ENCODE measurements at regions not wholly inside any gene's neighbourhood (a gene's known extent, or its start where the extent isn't known, plus 50 kb on each side); places are given as distances from the start of the nearest gene placed in this dataset.

GRCh38 chr2:239580199-239580527 lies 179.3 kb upstream of the HDAC4 start:
- DNase-seq = no peak

GRCh38 chr2:239579524-239580198 lies 178.8 kb upstream of the HDAC4 start:
- no peak for DNase-seq

GRCh38 chr2:239579081-239579480 lies 178.3 kb upstream of the HDAC4 start:
- DNase-seq = no peak

GRCh38 chr2:239578381-239578780 lies 177.6 kb upstream of the HDAC4 start:
- no peak for DNase-seq

GRCh38 chr2:239577935-239578334 lies 177.1 kb upstream of the HDAC4 start:
- DNase-seq = no peak

- no peak for DNase-seq
Observed at GRCh38 chr2:239576784-239577685, 176.2 kb upstream of the HDAC4 start.

GRCh38 chr2:239575931-239576445 lies 175.2 kb upstream of the HDAC4 start:
- no peak for DNase-seq

- DNase-seq = no peak
Observed at GRCh38 chr2:239574434-239575156, 173.8 kb upstream of the HDAC4 start.

GRCh38 chr2:239574054-239574433 lies 173.2 kb upstream of the HDAC4 start:
- no peak for DNase-seq

GRCh38 chr2:239570971-239571520 lies 170.2 kb upstream of the HDAC4 start:
- no peak for DNase-seq

GRCh38 chr2:239570216-239570925 lies 169.6 kb upstream of the HDAC4 start:
- DNase-seq = no peak

- DNase-seq = no peak
Observed at GRCh38 chr2:239569401-239570090, 168.7 kb upstream of the HDAC4 start.

- DNase-seq = no peak
Observed at GRCh38 chr2:239568601-239569000, 167.8 kb upstream of the HDAC4 start.

GRCh38 chr2:239567786-239568185 lies 167.0 kb upstream of the HDAC4 start:
- no peak for DNase-seq

- DNase-seq = no peak
Observed at GRCh38 chr2:239566995-239567568, 166.3 kb upstream of the HDAC4 start.

GRCh38 chr2:239566162-239566994 lies 165.6 kb upstream of the HDAC4 start:
- no peak for DNase-seq

- no peak for DNase-seq
Observed at GRCh38 chr2:239564587-239564986, 163.8 kb upstream of the HDAC4 start.

- no peak for DNase-seq
Observed at GRCh38 chr2:239563561-239563960, 162.7 kb upstream of the HDAC4 start.

- DNase-seq = no peak
Observed at GRCh38 chr2:239561446-239562001, 160.7 kb upstream of the HDAC4 start.
